Left ventricle myocardium superior (tissue), 1 donor: ENCODE measurements at regions not wholly inside any gene's neighbourhood (a gene's known extent, or its start where the extent isn't known, plus 50 kb on each side); places are given as distances from the start of the nearest gene placed in this dataset.
A peak's percentile ranks its signal among the peaks of the same experiment; 100 is the strongest.
"Not testable (repeated sequence)": the region's sequence is repeated elsewhere in the genome, so short reads cannot be mapped to it uniquely, and the experiment has no call there.

ENCODE experiments used
- ATAC-seq: fragments of 200-7000 bp; cut with Tn5 transposase; one replicate; pipeline ENCODE4 v1.9.1; 2020; ENCODE audit warnings: mild to moderate bottlenecking, moderate library complexity
- DNase-seq: peaks from one replicate; pipeline ENCODE4 v3.0.0-alpha.2; 2020
- intact Hi-C: fragments of 100-400 bp; cut with micrococcal nuclease; formaldehyde crosslinking; loops from one replicate; pipeline ENCODE4 v1.11.0; 2022
- donor health status: DM: no; HTN: yes; CAD: no; lungs with severe emphysema.

DNA sequence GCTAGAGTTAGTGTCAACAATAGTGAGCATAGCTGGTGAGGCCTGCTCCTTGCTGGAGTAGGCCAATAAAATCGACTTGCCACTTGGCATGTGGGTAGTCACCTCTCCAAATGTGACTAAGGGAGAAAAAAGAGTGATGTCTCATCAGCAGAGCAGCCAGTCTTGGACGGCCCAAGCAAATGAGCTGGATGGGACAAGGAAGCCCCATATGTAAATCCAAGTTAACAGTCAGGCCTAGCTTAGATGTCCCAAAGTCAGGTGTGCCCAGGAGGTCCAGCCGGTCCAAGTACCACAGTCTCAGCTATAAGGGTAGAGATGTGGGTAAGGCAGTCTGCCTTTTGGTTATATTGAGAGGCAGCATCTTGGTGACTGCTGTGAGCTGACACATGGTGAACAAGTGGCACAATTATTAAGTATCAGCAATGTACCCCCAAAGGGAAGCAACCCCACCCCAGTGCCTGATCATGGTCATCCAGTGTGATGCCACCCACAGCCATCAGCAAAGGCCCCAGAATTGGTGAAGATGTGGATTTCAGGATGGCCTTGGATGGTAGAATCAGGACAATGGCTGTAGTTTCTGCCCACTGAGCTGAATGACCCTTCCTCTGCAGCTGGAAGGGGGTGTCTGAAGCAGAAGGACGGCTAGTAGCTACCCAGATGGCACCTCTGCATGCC lies 83.4 kb downstream of the TNFRSF13B start:
- intact Hi-C loops, result no loop called here
- DNase-seq (no peak), ATAC-seq (no peak)

DNA sequence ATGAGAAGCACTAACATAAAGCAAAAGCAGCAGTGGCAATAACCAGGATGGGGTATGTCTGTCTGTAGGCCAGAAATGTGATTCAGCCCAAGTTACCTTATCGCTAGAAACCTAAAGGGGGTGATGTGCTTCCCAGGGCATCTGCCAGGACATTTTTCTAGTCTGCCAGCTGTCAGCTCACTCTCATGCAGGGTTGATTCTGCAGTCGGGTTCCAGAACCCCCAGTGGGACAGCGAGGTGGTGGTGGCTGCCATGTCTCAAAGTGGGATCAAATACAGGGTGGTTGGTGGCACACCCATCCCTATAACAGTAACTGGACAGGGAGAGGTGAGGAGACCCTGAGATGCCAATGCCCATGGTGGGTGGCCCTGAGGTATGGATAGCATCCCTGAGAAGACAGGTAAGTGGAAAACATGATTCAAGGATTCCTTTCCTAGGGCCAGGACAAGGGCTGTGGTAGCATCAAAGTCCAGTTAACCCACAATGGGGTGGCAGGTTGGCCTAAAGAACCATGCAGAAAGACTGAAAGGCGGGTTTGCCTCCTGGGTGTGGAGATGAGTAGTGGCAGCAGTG lies 84.3 kb downstream of the TNFRSF13B start:
- intact Hi-C loops, result no loop called here
- no peak for ATAC-seq
- no peak for DNase-seq

DNA sequence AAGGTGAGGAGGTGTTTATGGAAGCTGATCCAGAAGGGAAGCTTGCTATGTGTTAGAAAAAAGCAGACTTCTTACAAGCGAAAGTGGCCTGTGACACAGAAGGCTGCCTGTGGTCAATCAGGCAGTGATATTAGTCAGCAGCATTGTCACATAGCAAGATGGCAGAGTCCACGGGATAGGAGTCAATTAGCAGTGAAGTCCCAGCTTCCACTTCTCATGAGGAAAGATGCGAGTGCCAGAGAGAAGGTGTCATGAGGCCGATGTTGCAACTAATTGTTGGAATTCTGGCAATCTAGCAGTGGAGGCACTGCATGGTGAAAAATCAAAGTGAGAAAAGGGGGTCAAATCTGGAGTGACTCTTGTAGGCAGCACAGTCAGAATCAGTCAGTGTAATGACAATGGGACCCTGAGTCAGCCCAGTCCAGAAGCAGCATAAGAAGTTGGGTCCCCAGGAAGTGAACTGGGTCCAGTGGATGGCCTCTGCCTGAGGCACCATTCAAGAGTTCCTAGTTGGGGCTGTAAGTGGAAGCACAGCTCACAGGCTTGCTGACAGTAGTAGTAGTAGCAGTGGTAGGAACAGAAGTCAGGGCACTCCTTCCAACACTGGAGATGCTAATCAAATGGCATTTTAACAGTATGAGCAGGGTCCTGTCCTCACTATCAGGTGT lies 85.1 kb downstream of the TNFRSF13B start:
- ATAC-seq (no peak), DNase-seq (no peak)
- intact Hi-C loops, result no loop called here

DNA sequence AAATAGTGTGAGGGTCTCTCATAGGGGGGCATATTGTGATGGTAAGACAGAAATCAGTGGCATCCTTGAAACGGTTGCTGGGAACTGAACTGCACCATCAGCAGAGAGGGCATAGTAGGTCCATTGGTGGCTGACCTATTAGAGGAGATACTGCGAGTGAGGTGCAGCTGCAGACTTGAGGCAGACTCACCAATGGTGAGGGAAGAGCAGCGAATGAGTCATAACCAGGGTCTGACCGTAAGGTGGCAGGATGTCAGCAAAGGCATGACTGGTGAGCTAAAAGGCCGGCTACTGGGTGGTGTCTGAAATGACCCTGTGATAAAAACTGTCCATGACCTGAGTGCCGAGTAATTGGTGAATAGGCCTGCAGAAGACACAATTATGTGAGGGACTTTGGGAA lies 86.7 kb downstream of the TNFRSF13B start:
- DNase-seq, ATAC-seq, intact Hi-C loops: not testable (repeated sequence)

DNA sequence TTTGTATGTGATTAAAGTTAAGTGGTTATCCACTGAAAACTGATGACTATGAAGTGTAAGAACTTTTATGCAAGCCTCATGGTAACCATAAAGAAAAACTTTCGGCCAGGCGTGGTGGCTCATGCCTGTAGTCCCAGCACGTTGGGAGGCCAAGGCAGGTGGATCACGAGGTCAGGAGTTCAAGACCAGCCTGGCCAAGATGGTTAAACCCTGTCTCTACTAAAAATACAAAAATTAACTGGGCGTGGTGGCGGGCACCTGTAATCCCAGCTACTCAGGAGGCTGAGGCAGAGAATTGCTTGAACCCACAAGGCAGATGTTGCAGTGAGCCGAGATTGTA lies 89.0 kb downstream of the TNFRSF13B start:
- not testable (repeated sequence) for ATAC-seq, DNase-seq

DNA sequence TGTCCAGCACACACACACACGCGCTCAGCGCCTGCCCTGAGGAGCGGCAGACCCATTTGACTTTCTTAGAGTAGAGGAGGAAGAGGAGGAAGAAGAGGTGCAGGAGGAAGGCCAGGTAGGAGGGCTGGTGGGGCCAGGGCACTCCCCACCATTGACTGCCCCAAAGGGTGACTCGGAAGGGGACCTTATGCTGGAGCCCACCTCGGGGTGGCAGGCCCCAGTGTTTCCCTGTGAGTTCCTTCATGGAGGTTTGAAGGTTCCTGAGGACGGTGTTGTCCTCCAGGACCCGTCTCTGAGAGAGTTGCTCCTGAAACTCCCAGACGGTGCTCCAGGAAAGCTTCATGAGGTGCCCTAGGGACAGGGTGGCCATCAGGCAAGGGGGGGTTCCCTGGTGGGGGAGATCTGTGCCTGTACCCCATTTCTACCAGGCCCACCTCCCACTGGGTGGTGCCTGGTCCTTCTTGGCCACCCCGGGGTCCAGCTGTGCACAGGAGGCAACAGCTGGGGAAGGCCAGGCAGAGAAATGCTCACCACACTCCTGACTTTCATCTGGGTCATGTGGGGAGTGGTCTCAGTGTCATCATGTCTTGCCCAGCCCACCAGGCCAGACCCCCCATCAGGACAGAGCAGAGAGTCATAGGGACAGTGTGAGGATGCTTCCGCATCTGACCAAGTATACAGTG lies 89.5 kb downstream of the TNFRSF13B start:
- intact Hi-C loops, result no loop called here
- DNase-seq, result no peak
- no peak for ATAC-seq

More for the DNA sequence above, 89.0 kb downstream of the TNFRSF13B start:
- intact Hi-C loops, result not testable (repeated sequence)

DNA sequence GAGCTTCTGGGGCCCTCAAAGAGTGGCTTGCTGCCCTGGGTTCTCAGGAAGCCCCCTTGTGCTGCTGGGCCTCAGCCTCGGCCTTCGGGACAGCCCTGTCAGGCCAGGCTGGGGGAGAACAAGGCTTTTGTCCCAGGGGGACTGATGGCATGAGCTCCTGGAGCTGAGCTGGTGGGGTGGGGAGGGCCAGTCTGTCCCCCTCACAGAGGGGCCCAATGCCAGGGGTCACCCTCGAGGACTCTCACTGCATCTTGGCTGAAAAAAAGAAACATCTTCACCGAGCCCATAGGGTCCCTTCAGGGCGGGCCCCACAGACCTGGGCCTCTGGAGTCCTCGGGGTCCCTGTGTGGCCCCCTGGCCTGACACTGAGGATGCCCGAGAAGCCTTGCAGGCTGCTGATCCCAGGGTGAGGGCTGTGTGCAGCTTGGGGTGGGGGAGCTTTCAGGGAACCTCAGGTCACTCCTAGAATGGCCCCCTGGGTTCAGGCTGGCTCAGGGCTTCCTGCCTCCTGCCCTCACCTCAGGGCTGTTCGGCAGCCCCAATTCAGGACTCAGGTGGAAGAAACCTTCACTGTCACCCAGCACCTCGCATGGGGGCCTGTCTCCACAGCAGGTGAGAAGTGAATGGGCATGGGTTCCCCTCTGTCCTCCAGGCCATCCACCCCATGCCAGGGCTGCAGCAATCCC lies 90.5 kb downstream of the TNFRSF13B start:
- intact Hi-C loops, result no loop called here
- ATAC-seq, result no peak
- DNase-seq, result no peak

DNA sequence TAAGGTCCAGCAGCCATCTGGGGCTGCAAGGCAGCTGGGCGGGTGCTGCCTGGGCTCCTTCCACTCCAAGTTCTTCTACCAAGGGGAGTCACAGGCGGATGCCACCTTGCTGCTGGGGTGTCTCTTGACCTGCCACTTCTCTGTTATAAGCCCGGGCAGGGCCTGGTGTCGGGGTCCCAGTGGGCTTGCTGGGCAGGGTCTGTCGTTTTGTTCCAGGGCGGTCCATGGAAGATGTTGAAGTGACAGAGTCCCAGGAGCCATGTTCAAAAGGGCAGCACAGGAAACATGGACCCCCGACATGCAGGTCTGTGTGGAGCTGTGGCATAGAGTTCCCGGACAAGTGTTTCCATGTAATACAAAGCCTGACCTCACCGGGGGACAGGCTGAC lies 91.1 kb downstream of the TNFRSF13B start:
- ATAC-seq, result no peak
- no peak for DNase-seq
- intact Hi-C loops, result no loop called here

DNA sequence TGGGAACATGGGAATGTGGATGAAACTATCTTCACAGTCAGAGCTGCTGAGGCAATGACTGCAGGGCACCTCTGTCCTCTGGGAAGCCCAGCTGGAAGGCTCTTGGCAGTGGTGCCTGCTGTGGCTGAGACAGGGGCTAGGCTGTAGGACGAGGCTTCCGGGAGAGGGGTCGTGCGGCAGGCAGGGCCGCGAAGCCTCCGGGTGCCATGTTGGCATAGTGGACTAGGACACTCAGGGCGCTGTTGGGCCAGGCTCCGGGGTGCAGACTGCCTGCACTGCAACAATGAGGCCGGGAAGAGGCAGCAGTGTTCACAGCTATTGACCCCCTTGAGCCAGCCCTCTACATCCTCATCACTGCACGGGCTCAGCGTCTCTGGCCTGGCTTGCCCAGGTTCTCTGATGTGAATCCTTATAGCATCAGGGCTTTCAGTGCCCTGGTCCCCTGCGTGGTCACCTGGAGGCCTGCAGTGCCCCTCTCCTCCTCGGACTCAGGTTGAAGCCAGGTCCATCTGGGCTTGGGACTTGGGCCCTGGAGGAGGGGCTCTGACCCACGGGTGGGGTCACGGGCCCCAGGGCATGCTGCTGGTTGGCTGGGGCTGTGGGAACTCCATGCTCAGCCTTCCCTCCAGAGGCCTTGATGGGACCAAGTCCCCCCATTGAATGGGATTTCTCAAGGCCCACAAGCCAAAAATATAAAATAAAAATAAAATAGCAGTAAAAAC lies 91.6 kb downstream of the TNFRSF13B start:
- intact Hi-C loops, result no loop called here
- ATAC-seq, result no peak
- no peak for DNase-seq

DNA sequence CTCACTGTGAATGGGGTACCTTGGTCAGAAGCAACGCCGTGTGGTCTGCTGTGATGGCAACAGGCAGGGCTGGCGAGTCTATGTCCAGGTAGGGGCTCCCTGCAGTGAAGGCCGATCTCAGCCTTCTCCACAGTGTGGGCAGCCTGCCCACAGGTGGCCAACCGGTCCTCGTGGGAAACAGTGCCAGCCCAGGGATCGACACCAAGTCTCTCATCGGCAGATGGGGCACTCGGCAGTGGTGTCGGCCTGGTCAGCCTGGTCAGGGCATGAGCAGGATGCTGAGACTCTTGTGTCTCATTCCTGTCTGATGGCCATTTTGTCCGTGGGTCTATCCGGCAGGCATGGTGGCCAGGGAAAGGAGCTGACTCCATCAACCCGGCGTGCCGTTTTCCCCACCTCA lies 92.2 kb downstream of the TNFRSF13B start:
- DNase-seq (no peak), ATAC-seq (no peak)
- intact Hi-C loops, result no loop called here

DNA sequence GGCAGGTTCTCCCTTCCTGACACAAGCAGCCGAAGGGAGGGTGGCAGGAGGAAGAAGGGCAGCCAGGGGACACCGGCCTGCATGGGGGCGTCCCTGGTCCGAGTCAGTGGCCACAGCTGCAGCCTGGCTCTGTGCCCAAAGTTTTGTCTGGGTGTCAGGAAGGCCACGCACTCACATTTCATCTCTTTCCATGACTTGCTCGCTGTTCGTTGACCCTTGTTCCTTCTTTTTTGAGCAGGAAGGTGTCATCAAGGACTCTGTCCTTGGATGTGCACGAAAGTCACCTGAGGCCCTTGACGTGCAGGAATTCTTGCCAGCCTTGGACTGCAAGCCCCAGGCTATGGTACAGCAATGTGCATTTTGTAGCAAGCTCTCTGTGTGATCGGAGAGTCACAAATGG lies 93.3 kb downstream of the TNFRSF13B start:
- DNase-seq, result no peak
- no peak for ATAC-seq
- intact Hi-C loops, result no loop called here

DNA sequence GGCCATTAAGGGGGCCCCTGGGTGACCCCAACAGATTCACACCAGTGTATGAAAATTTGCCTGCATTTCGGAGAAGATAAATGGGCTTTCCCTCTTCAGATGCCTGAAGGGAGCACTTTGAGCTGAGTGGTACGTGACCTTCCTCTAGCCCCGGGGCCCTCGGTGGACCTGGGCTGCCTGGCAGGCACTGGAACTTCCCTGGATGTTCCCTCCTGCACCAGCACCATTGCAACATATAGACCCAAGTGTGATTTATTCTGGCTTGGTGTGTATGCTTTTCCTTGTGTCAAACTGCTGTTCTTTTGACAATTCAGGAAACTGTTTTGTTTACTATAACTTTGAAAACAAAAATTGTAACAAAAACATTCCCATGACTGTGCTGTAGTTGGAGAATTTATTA lies 93.8 kb downstream of the TNFRSF13B start:
- ATAC-seq (no peak), DNase-seq (no peak)
- intact Hi-C loops, result no loop called here

DNA sequence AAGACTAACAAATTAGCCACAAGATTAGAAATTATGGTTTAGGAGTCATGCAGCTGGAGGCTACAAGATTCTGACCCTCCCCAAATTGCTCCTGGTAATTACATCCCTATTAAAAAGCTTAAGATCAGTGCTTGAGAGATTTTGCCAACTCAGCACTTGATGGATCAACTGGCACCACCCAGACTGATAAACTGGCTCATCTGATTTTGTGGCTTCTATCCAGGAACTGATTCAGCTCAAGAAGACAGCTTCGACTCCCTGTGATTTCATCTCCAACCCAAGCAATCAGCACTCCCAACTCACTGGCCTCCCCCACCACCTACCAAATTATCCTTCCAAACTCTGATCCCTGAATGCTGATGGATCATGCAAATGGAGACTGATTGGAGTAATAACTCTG lies 94.8 kb downstream of the TNFRSF13B start:
- intact Hi-C loops, result no loop called here
- ATAC-seq (no peak), DNase-seq (no peak)

DNA sequence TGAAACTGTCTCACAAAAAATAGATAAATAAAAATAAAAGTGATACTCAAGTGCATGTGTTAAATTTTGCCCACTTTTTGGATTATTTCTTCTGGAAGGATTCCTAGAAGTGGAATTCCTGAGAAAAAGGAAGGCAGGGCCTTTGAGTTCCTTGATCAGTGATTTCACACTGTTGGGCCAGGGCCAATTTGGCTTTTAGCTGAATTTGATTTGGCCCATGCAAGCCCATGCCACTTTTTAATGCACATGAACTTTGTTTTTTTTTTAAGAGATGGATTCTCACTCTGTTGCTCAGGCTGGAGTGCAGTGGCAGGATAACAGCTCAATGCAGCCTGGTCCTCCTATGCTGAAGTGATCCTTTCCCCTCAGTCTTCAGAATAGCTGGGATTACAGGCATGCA lies 96.3 kb downstream of the TNFRSF13B start:
- ATAC-seq (no peak), DNase-seq (no peak)
- intact Hi-C loops, result no loop called here

DNA sequence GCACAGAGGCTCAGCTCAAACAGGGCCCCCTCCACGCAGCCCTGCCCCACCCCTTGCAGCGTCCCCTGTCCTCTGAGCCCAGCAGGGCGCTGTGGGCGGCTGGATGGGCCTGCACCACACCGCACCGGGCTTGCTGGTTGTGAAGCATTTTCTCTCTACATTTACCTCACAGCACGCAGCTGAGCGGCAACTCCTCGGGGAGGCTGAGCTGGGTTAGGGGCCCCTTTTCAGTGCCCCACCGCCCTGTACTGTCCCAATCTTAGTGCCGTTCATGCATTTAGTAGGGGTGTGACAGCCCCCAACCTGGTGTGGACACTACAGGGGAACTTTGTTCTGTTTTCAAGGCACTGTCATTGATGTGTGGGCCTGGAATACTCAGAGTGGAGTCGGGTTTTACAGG lies 97.7 kb downstream of the TNFRSF13B start:
- DNase-seq, intact Hi-C loops, ATAC-seq: not testable (repeated sequence)

DNA sequence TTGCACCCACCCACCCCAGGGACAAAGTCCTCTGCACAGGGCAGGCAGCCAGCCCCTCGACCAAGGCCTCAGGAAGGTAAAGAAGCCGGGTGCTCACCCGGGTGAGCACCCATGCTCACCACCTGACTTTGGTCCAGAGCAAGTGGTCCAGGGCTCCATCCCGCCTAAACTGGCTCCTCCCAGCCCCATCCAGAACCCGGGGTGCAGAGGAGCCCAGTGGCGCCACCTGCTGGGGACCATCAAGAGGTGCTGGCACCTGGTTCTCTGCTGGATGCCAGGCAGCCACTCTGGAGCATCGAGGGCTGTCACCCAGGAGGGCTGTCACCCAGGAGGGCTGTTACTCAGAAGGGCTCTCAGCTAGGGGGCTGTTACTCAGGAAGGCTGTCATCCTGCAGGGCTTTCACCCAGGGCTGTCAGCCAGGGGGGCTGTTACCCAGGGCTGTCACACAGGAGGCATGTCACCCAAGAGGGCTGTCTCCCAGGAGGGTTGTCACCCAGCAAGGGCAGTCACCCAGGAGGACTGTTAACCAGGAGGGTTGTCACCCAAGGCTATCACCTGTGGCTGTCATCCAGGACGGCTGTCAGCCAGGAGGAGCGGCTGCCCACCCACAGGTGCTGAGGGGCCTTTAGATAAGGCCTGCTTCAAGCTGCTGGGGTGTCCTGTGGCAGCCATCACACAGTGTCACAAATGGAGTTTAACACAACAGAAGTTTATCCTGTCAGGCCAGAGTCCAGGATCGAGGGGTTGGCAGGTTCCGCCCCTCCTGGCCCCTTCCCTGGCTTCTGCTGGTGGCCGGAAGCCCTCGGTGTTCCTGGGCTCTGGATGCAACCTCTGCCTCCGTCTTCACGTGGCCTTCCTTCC lies 98.5 kb downstream of the TNFRSF13B start:
- intact Hi-C loops, result no loop called here
- ATAC-seq, result no peak
- DNase-seq, result peak; percentile 37

DNA sequence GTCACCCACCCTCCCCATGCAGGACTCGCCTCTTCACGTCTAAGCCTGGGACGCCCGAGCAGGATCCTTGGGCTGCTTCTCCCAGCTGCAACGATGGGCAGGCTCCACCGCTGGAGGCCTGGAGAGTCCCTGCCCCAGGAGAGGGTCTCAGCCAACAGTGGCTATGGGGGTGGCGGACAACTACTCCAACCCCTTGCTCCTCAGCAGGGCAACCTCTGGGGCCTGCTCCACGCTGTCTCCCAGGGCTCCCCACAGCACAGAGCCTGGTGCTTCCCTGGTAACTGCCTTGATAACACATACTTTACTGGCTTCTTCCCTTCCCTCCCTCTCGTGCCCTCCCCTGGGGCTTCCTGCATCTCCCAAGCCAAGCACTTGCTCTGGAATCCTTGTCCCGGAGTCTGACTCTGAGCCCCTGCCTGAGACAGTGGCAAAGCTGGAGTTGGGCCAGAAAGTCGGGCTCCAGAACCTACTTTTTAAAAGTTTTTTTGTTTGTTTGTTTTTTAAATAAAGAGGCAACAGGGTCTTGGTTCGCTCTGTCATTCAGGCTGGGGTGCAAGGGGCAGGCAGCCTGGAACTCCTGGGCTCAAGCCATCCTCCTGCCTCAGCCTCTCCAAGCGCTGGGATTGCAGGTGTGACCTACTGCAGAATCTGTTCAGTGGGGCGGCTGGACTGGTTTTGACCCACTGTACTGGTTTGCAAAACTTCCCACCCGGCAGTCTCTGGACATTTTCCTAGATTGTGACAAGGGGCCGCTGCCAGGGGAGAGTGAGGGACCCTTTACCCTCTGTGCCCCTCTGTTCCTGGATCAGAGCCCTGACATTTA lies 99.4 kb downstream of the TNFRSF13B start:
- DNase-seq (no peak), ATAC-seq (no peak)
- intact Hi-C loops, result no loop called here
